NCI-H2107 treated with DMSO at 0.1 percent for 48 hours (cell line): ENCODE measurements at regions not wholly inside any gene's neighbourhood (a gene's known extent, or its start where the extent isn't known, plus 50 kb on each side); places are given as distances from the start of the nearest gene placed in this dataset.
"Not testable (repeated sequence)": the region's sequence is repeated elsewhere in the genome, so short reads cannot be mapped to it uniquely, and the experiment has no call there.

Source experiments
- DNase-seq: peaks from one replicate; lab custom pipeline; 2025; ENCODE audit not compliant: unreplicated experiment; lab: John Stamatoyannopoulos, UW

DNA sequence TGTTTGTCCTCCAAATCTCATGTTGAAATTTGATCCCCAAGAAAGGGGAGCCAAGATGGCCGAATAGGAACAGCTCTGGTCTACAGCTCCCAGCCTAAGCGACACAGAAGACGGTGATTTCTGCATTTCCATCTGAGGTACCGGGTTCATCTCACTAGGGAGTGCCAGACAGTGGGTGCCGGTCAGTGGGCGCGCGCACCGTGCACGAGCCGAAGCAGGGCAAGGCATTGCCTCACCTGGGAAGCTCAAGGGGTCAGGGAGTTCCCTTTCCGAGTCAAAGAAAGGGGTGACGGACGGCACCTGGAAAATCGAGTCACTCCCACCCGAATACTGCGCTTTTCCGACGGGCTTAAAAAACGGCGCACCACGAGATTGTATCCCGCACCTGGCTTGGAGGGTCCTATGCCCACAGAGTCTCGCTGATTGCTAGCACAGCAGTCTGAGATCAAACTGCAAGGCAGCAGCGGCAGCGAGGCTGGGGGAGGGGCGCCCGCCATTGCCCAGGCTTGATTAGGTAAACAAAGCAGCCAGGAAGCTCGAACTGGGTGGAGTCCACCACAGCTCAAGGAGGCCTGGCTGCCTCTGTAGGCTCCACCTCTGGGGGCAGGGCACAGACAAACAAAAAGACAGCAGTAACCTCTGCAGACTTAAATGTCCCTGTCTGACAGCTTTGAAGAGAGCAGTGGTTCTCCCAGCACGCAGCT, 493.6 kb downstream of the KLF12 start:
- not testable (repeated sequence) for DNase-seq

DNA sequence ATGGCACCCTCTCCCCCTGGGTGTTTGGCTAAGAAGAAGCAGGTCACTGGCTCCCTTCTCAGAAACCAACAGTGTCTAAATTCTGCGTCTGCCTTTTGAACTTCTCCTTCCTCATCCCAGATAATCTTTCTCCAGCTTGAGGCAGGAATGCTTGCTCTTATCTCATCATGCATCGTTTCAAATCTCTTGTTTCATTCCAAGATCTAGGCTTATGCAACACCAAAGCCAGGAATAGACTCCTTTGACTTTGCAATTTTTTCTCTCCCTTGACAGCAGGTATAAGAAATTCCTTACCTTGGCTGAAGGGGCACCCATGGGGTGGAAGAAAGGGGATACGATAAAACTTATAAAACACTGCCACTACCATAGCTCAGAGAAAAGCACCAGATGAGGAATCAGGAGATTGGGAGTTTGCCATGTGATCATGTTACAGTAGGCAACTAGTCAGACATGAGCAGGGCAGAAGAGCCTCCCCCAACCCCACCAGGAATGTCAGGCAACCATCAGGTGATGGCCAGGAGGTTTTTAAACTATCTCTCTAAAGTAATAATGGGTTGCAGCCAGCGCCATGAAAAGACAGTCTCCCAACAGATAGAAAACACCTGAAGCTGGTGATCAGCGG, 498.9 kb downstream of the KLF12 start:
- DNase-seq = no peak

GRCh38 chr13:73633817-73634460, 500.3 kb downstream of the KLF12 start:
- no peak for DNase-seq

DNA sequence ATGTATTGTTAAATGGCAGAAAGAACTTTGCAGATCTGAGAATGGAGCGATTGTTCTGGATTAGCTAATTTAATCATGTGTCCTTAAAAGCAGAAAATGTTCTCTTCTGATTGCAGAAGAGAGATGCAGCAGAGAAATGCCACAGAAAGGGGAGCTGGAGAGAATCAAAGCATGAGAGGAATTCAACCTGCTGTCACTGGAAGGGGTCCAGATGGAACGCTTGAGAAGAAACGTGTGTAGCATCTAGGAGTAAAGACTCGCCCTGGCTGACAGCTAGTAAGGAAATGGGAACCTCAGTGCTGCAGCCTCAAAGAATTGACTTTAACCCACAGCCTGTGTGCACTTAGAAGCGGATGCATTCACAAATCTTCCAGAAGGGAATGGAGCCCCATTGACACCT, 502.8 kb downstream of the KLF12 start:
- no peak for DNase-seq

DNA sequence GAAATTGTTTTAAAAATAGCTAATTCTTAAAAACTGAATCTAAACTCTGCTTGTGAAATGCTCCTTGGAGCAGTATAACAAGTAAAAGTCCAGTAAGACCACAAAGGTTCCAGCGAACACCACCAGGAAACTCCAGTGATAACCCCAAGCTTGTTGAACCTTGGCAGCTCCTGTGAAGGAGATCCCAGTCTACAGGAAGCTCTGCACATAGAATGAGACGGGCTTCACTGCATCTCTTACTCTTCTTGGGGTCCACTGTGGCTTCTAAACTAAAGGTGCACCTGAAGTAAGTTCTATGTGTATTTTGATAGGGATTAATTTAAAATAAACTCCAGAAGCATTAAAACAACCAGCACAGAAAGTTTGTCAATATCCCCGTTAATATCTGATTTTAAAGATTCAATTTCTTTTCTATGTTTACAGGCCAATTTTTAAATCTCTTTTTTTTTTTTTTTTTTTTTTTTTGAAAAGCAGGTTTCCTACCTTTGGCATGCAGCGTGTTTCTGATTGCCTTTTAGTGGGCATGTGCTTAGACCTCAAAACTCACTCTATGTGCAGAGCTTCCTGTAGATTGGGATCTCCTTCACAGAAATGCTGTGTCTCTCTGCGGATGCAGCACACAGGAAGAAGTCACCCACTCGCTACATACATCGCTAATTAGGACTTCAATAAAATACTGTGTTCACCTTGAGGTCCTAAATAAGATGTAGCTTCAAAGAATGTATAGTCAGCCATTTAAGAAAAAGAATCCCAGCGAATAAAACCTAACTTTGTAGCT, 508.5 kb downstream of the KLF12 start:
- no peak for DNase-seq

DNA sequence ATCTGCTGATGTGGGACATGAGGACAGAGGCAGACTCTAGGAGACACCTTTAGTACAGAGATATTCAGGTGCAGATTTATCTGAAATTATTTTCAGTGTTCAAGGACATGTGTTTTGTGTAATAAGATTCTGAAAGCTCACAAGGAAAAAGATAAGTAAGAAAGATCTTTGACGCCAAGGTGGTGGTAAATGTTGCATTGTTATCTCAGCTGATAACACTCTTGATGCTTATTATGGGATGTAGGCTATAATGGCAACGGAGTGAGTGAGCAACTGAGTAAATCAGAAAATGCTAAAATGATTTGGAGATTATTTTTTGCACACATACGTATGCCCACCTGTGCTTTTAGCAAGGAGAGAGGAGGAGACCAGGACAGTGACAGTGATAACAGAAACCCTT, 510.9 kb downstream of the KLF12 start:
- no peak for DNase-seq

DNA sequence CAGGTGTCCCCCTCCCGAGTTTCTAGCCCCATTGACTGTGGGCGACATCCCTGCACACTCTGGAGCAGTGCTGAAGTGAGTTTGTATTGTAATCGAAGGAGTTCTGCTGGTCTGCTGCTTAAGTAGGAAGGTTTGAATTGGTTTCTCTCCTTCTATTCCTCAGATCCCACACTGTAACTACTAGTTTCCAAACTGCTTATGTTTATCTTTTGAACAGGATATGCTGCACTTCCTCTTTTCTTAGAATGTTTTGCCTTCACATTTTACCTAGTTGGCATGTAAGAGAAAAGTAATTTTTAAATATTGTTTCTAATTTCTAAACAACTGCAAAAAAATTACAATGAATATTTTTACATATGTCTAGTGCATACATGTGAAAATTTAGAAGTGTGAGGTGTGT, 511.8 kb downstream of the KLF12 start:
- DNase-seq = no peak

DNA sequence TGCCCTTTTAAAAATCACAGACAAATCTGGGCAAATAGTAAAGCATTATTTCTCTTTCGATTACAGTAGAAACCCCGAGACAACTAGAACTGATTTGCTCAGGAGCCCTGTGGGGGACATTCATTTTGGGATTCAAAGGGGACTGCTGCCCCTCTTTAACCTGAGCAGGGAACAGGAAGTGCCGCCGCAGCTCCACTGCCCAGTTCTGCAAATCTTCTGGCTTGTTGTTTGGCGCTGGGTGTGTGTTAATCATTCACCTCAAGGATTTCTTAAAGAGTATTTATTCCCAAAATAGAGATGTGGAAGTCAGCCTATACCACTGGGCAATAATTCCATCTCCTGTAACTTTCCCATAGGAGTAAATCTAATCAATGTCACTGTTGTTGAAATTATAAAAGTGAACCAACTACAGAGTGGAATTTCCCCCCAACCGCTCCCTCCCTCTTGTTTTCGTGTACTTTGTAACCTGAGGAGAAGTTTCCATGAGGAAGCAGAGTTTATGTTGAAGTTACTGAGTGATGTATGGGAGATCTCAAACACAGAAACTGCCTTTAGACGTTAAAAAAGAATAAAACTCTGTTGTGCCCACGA, 515.8 kb downstream of the KLF12 start:
- no peak for DNase-seq

GRCh38 chr13:73616861-73617260, 517.3 kb downstream of the KLF12 start:
- no peak for DNase-seq

- no peak for DNase-seq
These were observed 523.2 kb downstream of the KLF12 start for GRCh38 chr13:73610799-73611592.

- DNase-seq = peak; percentile 67
These were observed 525.3 kb downstream of the KLF12 start for GRCh38 chr13:73608711-73609485.

DNA sequence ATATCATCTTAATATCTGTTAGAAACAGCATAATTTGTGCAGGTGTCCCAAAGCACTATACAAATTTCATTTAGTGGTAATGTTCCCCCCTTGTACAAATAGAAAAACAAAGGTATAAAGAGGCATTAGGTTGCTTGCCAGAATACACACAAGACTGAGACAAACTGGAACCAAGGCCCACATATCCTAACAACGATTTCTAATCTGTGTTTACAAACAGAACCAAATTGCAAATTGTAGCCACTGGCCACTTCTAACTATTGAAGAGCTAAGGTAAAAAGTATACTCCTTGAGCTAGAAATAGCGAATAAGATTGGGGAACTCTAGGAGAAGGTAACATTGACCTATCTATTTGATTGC, 526.1 kb downstream of the KLF12 start:
- DNase-seq = peak; percentile 82

DNA sequence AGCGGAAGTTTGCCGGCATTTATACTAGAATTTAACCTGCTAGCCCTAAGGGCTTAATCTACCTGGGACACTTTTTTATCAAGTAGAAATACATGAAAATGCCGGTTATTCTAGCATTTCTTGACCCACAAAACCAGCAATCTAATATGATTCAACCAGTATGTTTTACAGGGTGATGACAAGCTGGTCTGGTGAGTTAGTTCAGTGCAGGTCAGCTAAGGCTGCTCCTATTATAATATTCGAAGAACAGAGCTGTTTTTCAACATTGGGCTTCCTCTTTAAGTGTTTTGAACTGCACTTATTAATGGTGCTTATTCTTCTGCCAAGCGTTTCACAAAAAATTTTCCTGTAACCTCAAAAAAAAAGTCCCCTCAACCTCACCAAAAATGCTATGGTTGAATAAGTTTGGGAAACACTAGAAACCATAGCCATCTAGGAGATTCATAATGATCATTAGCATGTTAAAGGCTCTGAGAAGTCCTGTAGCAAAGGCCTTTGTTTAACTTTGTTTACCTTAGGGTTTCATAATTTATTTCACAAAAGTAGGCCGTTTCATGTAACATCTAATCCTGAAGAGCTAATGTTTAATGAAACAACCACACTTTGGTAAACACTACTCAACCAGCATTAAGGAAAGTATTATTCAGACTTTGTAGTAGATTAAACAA, 526.6 kb downstream of the KLF12 start:
- peak; percentile 82 for DNase-seq

- no peak for DNase-seq
These were observed 530.6 kb downstream of the KLF12 start for GRCh38 chr13:73603646-73604045.

DNA sequence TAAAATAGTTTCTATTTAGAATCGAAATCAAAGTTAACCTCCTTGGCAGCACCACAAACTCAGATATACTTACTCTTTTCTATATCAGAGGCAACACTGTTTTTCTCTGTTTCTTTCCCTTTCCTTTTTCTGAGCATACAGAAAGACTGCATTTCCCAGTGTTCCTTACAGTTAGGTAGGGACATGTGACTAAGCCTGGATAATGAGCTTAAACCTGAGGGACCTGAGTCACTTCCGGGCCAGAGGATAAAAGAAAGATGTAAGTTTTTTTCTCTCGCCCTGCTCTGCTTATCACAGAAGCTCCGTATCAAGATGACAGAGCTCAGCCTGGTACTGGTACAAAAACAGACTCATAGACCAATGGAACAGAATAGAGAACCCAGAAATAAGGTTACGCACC, 531.9 kb downstream of the KLF12 start:
- no peak for DNase-seq

DNA sequence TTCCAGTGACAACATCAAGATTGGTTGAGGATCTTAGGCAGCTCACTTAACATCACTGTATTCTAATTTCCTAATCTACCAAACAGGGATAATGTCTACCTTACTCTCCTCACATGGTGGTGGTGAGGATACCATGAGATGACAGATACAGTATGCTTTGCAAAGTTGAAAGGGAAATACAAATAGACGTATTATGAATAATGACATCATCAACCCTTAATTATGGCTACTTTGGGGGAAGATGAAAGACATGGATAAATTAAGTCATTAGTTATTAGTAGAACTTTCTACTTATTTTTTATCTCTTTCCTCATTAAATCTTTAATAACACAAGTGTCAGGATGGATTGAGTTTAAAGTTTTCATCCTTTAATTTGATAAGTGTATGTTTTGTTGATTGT, 532.5 kb downstream of the KLF12 start:
- DNase-seq = no peak

- no peak for DNase-seq
These were observed 534.7 kb downstream of the KLF12 start for GRCh38 chr13:73599232-73600128.

GRCh38 chr13:73598020-73598712, 536.0 kb downstream of the KLF12 start:
- no peak for DNase-seq
